ENCODE measurements at regions not wholly inside any gene's neighbourhood (a gene's known extent, or its start where the extent isn't known, plus 50 kb on each side); places are given as distances from the start of the nearest gene placed in this dataset.

DNA sequence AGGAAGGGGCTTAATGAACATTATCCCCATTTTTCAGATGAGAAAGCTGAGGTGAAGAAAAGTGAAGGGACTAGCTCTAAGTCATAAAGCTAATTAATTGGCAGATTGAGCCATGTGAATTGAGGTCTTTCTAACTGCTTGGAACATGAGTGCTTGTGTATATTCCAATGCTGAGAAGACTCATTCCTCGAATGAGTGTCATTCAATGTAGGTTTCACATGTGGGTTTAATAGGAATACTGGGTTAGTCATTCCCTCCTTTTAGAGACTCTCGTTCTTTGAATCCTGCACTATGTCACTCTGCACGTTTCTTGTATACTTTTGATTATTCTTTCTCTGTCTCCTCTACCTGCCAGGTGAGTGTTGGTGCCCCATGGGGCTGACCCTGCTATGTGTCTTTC lies 218.2 kb downstream of the HRH4 start:
- no peak for TF ChIP-seq POLR2A (IDR thresholded peaks at IDR 0.05)
- TF ChIP-seq, protein P1, sequence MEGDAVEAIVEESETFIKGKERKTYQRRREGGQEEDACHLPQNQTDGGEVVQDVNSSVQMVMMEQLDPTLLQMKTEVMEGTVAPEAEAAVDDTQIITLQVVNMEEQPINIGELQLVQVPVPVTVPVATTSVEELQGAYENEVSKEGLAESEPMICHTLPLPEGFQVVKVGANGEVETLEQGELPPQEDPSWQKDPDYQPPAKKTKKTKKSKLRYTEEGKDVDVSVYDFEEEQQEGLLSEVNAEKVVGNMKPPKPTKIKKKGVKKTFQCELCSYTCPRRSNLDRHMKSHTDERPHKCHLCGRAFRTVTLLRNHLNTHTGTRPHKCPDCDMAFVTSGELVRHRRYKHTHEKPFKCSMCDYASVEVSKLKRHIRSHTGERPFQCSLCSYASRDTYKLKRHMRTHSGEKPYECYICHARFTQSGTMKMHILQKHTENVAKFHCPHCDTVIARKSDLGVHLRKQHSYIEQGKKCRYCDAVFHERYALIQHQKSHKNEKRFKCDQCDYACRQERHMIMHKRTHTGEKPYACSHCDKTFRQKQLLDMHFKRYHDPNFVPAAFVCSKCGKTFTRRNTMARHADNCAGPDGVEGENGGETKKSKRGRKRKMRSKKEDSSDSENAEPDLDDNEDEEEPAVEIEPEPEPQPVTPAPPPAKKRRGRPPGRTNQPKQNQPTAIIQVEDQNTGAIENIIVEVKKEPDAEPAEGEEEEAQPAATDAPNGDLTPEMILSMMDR (IDR thresholded peaks at IDR 0.05) = no peak

Measured in testis (tissue), 2 donors.